AG09319 (cell line): ENCODE measurements at regions not wholly inside any gene's neighbourhood (a gene's known extent, or its start where the extent isn't known, plus 50 kb on each side); places are given as distances from the start of the nearest gene placed in this dataset.

Experiments used
- DNase-seq: peaks from one replicate; pipeline ENCODE4 v3.0.0-alpha.2; 2010; ENCODE audit warnings: low read depth; ENCODE audit errors: extremely low read depth
- CTCF ChIP-seq: IDR thresholded peaks from 2 replicates; pipeline ENCODE4 v1.5.1; 2011; ENCODE audit warnings: low read depth, mild to moderate bottlenecking, inconsistent platforms, low read length, moderate library complexity

DNA sequence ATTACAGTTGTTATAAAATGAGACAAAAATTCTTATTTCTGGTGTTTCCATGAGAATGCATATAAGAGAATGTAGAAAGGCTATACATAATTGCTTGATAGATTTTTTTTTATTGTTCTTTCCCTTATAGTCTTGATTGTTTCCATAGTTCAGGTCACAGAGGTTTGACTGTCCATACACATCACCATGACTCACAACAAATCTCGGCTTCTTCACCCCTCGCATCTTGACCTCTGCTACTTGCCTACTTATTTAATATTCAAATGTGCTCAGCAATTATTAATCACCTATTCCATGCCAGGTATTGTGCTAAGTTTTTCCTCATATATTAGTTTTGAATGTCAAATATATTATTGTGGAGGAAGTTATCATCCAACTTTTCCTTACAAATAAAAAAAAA is 789.6 kb downstream of the RNF144A start:
- TF ChIP-seq CTCF, result no peak
- DNase-seq, result no peak

GRCh38 chr2:7707723-7708122 is 790.5 kb downstream of the RNF144A start:
- no peak for TF ChIP-seq CTCF
- no peak for DNase-seq

DNA sequence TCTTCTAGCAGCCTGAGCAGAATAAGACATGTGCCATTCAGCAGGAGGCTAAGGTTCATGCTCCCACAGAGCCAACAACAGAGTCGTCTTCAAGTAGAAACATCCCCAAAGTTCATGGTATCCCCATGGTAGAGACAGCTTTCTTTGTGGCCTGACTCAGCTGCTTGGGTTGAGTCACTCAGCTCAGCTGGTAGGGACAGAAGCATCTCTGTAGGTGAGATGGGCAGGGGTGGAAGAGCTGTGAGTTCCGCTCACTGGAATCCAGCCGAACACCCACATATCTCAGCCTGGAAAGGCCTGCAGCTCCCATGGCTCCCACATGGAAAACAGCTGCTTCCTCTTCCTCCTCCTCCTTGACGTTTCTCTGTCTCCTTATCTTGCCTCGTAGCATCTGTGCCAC is 792.7 kb downstream of the RNF144A start:
- no peak for TF ChIP-seq CTCF

DNA sequence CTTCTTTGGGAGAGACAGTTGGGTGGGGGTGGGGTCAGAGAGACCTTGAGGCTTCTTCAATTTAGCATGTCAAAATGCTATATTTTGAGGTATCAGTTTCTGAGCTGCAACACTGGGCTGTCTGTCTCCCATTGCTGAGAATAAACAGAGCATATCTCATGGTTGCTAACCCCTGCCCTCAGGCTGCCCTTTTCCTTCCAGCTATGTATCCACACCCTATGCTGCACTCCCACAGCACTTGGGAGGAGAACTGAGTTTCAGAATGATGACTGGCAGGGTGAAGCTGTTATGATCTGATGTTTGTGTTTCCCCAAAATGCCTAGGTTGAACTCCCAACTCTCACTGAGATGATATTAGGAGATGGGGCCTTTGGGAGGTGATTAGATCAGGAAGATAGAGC is 794.0 kb downstream of the RNF144A start:
- no peak for DNase-seq
- no peak for TF ChIP-seq CTCF

More for the DNA sequence above, 792.7 kb downstream of the RNF144A start:
- DNase-seq, result no peak

GRCh38 chr2:7719876-7720275 is 802.7 kb downstream of the RNF144A start:
- DNase-seq, result no peak
- no peak for TF ChIP-seq CTCF

GRCh38 chr2:7721413-7721995 is 804.3 kb downstream of the RNF144A start:
- no peak for TF ChIP-seq CTCF
- DNase-seq, result no peak

DNA sequence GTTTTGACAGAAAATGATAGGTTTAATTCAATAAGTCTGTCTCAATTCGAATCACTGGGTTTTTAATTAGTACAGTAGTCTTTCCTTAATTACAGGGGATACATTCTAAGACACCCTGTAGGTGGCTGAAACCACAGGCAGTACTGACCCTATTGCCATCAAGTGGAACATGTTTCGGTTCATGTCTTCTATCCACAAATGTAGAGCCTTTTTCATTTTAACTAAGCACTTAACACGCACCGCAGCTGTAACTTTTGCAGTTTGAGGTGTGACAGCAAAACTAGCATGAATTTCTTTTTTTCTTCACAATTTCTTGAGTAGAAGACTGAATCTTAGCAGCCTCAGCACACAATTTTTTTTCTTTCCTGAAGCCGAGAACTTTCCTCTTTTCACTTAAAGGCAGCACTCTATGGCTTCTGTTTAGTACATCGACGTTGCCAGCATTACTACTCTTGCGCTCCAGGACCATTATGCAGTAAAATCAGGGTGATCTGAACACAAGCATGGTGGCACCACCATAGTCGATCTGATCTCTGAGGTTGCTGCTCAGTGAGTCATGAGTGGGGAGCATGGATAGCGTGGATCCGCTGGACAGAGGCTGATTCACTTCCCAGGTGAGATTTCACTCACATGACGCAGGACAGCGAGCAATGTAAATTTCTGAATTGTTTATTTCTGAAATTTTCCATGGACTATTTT is 805.1 kb downstream of the RNF144A start:
- no peak for DNase-seq
- no peak for TF ChIP-seq CTCF
